MM.1S (cell line): ENCODE measurements at regions not wholly inside any gene's neighbourhood (a gene's known extent, or its start where the extent isn't known, plus 50 kb on each side); places are given as distances from the start of the nearest gene placed in this dataset.

Experiments used
- DNase-seq: peaks from one replicate; pipeline ENCODE4 v3.0.0-alpha.2; 2015
- H2AFZ ChIP-seq: fragments of 300-600 bp; sonication (generic); 2 replicates; pipeline ENCODE4 v1.6.0; 2016; ENCODE audit warnings: antibody characterized with exemption, low read length
- H3F3A ChIP-seq: fragments of 300-600 bp; sonication (generic); 2 replicates; pipeline ENCODE4 v1.6.1; 2016; ENCODE audit warnings: mild to moderate bottlenecking, antibody characterized with exemption, low read length, moderate library complexity, mixed read lengths; ENCODE audit not compliant: insufficient read depth
- H3K27ac ChIP-seq: fragments of 300-600 bp; sonication (generic); 2 replicates; pipeline ENCODE4 v1.5.1; 2016; ENCODE audit warnings: mild to moderate bottlenecking, low read length
- H3K27me3 ChIP-seq: fragments of 300-600 bp; sonication (generic); replicated peaks from 2 replicates; pipeline ENCODE4 v1.6.0; 2016; ENCODE audit warnings: low read length; ENCODE audit not compliant: insufficient read depth
- H3K36me3 ChIP-seq: fragments of 300-600 bp; sonication (generic); replicated peaks from 2 replicates; pipeline ENCODE4 v1.6.1; 2016; ENCODE audit warnings: mild to moderate bottlenecking, low read length, mixed read lengths; ENCODE audit not compliant: insufficient read depth
- H3K4me1 ChIP-seq: fragments of 300-600 bp; sonication (generic); 2 replicates; pipeline ENCODE4 v1.6.1; 2016; ENCODE audit warnings: low read length, mixed read lengths
- H3K4me2 ChIP-seq: fragments of 300-600 bp; sonication (generic); 2 replicates; pipeline ENCODE4 v1.6.0; 2016; ENCODE audit warnings: low read depth, low read length
- H3K4me3 ChIP-seq: fragments of 300-600 bp; sonication (generic); 2 replicates; pipeline ENCODE4 v1.5.1; 2016; ENCODE audit warnings: low read length, mixed read lengths
- H3K79me2 ChIP-seq: fragments of 300-600 bp; sonication (generic); 2 replicates; pipeline ENCODE4 v1.6.1; 2016; ENCODE audit warnings: mixed run types, low read length, mixed read lengths
- H3K9ac ChIP-seq: fragments of 300-600 bp; sonication (generic); 2 replicates; pipeline ENCODE4 v1.6.1; 2016; ENCODE audit warnings: low read length, mixed read lengths
- H3K9me2 ChIP-seq: fragments of 300-600 bp; sonication (generic); replicated peaks from 2 replicates; pipeline ENCODE4 v1.6.1; 2016; ENCODE audit warnings: mild to moderate bottlenecking, low read length, mixed read lengths; ENCODE audit not compliant: insufficient read depth
- H3K9me3 ChIP-seq: fragments of 300-600 bp; sonication (generic); replicated peaks from 2 replicates; pipeline ENCODE4 v1.6.1; 2016; ENCODE audit warnings: mild to moderate bottlenecking, low read length, mixed read lengths; ENCODE audit not compliant: insufficient read depth
- H4K20me1 ChIP-seq: fragments of 300-600 bp; sonication (generic); 2 replicates; pipeline ENCODE4 v1.6.1; 2016; ENCODE audit warnings: mild to moderate bottlenecking, low read length, moderate library complexity, mixed read lengths; ENCODE audit not compliant: insufficient read depth
- CTCF ChIP-seq: fragments of 300-600 bp; sonication (generic); IDR thresholded peaks from 2 replicates; pipeline ENCODE4 v1.5.1; 2016; ENCODE audit warnings: antibody characterized with exemption, low read length, mixed read lengths
- EZH2 ChIP-seq: fragments of 300-600 bp; sonication (generic); optimal IDR thresholded peaks from 2 replicates; pipeline ENCODE3; 2017; ENCODE audit warnings: low read depth, mild to moderate bottlenecking, antibody characterized with exemption, low read length, mixed read lengths
- EZH2phosphoT487 ChIP-seq: fragments of 300-600 bp; sonication (generic); IDR thresholded peaks from 2 replicates; pipeline ENCODE4 v1.6.1; 2018; ENCODE audit warnings: antibody characterized with exemption, low read length

GRCh38 chrX:39462835-39463234, 634.9 kb downstream of the BCOR start:
- no peaks in the 10 kb centered on the region for H3F3A ChIP-seq
- no peaks in the 10 kb centered on the region for H3K9me3 ChIP-seq
- no peak overlapping the region for H3K27ac ChIP-seq
- no peak overlapping the region for H3K4me3 ChIP-seq
- H3K4me2 ChIP-seq: no peak overlapping the region
- H3K9me2 ChIP-seq: no peaks in the 10 kb centered on the region
- H2AFZ ChIP-seq: no peak overlapping the region
- no peaks in the 10 kb centered on the region for H3K79me2 ChIP-seq
- H3K4me1 ChIP-seq: no peaks in the 10 kb centered on the region
- no peak for TF ChIP-seq EZH2
- no peak for TF ChIP-seq EZH2phosphoT487
- TF ChIP-seq CTCF: no peak
- H3K27me3 ChIP-seq: no peaks in the 10 kb centered on the region
- H3K9ac ChIP-seq: no peak overlapping the region
- no peaks in the 10 kb centered on the region for H4K20me1 ChIP-seq
- no peaks in the 10 kb centered on the region for H3K36me3 ChIP-seq
- DNase-seq: no peak

GRCh38 chrX:39464253-39464652, 633.5 kb downstream of the BCOR start:
- no peak overlapping the region for H3K9ac ChIP-seq
- no peaks in the 10 kb centered on the region for H3K4me1 ChIP-seq
- no peaks in the 10 kb centered on the region for H4K20me1 ChIP-seq
- no peak overlapping the region for H2AFZ ChIP-seq
- no peaks in the 10 kb centered on the region for H3K79me2 ChIP-seq
- no peaks in the 10 kb centered on the region for H3F3A ChIP-seq
- no peak overlapping the region for H3K4me2 ChIP-seq
- H3K27ac ChIP-seq: no peak overlapping the region
- TF ChIP-seq CTCF (no peak), EZH2phosphoT487 (no peak), EZH2 (no peak)
- H3K36me3 ChIP-seq: no peaks in the 10 kb centered on the region
- H3K9me2 ChIP-seq: no peaks in the 10 kb centered on the region
- H3K9me3 ChIP-seq: no peaks in the 10 kb centered on the region
- H3K4me3 ChIP-seq: no peak overlapping the region
- no peak for DNase-seq
- H3K27me3 ChIP-seq: no peaks in the 10 kb centered on the region

- no peak overlapping the region for H3K27ac ChIP-seq
- H3K4me1 ChIP-seq: no peaks in the 10 kb centered on the region
- H4K20me1 ChIP-seq: no peaks in the 10 kb centered on the region
- no peak overlapping the region for H3K9ac ChIP-seq
- no peaks in the 10 kb centered on the region for H3K36me3 ChIP-seq
- no peak overlapping the region for H2AFZ ChIP-seq
- H3K9me2 ChIP-seq: no peaks in the 10 kb centered on the region
- no peaks in the 10 kb centered on the region for H3K79me2 ChIP-seq
- H3K4me3 ChIP-seq: no peak overlapping the region
- no peak for DNase-seq
- H3K4me2 ChIP-seq: no peak overlapping the region
- H3K9me3 ChIP-seq: no peaks in the 10 kb centered on the region
- H3F3A ChIP-seq: no peaks in the 10 kb centered on the region
- no peaks in the 10 kb centered on the region for H3K27me3 ChIP-seq
- TF ChIP-seq EZH2phosphoT487 (no peak), EZH2 (no peak), CTCF (no peak)
Measured at GRCh38 chrX:39465467-39465866, 632.3 kb downstream of the BCOR start.
